ENCODE measurements at regions not wholly inside any gene's neighbourhood (a gene's known extent, or its start where the extent isn't known, plus 50 kb on each side); places are given as distances from the start of the nearest gene placed in this dataset.

DNA sequence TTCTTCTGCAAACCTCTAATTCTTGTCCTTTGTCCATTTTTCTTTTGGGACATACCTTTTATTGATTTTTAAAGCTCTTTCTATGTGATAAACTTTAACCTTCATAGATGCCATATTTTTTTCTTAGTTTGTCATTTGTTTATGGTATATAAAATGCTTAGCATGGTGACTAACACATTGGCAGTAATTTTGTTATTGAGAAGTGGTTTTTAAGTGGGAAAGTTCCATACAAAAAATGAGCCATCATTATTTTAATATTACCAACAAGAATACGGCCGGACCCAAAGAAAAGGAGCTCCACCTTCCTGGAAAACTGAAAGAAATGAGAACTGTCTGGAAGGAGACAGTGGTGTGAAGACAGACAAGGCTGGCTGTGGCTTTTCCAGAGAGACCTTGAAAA lies 270.1 kb upstream of the SIX2 start:
- TF ChIP-seq CTCF (IDR thresholded peaks at IDR 0.05), result no peak
- TF ChIP-seq EP300 (IDR thresholded peaks at IDR 0.05), result no peak
- no peak for TF ChIP-seq POLR2A (IDR thresholded peaks at IDR 0.05)

Measured in ovary (tissue), 3 donors.